ENCODE measurements at regions not wholly inside any gene's neighbourhood (a gene's known extent, or its start where the extent isn't known, plus 50 kb on each side); places are given as distances from the start of the nearest gene placed in this dataset.

DNA sequence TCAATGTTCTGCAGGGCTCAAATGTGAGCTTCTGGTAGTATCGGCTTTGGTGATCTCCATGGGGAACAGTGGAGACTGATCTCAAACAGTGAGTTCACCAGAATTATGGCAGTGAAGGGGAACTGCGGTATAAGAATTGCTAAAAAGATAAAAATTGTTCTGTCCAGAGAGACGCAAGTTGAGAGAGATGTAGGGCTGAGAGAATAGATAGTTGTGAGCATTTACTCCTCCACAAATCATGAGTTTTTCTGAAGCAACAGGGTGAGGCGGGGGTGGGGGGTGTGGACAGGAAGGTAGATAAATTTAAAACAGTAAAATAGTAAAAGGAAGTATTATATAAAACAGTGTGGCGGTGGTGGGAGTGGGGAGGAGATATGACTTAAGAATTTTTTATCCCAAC lies 98.6 kb upstream of the NEDD9 start:
- TF ChIP-seq, protein P1, sequence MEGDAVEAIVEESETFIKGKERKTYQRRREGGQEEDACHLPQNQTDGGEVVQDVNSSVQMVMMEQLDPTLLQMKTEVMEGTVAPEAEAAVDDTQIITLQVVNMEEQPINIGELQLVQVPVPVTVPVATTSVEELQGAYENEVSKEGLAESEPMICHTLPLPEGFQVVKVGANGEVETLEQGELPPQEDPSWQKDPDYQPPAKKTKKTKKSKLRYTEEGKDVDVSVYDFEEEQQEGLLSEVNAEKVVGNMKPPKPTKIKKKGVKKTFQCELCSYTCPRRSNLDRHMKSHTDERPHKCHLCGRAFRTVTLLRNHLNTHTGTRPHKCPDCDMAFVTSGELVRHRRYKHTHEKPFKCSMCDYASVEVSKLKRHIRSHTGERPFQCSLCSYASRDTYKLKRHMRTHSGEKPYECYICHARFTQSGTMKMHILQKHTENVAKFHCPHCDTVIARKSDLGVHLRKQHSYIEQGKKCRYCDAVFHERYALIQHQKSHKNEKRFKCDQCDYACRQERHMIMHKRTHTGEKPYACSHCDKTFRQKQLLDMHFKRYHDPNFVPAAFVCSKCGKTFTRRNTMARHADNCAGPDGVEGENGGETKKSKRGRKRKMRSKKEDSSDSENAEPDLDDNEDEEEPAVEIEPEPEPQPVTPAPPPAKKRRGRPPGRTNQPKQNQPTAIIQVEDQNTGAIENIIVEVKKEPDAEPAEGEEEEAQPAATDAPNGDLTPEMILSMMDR (IDR thresholded peaks at IDR 0.05; ENCODE audit: insufficient read depth, low read length, poor library complexity, severe bottlenecking), result no peak
- no peak for TF ChIP-seq EZH2phosphoT487 (conservative IDR thresholded peaks at IDR 0.05; ENCODE audit: low read length)

Measured in SU-DHL-6 (cell line).